GM12878 (cell line): ENCODE measurements at regions not wholly inside any gene's neighbourhood (a gene's known extent, or its start where the extent isn't known, plus 50 kb on each side); places are given as distances from the start of the nearest gene placed in this dataset.

Experiments
- ATAC-seq: fragments of 200-7000 bp; cut with Tn5 transposase; 3 replicates; pipeline ENCODE4 v1.9.1; 2020; ENCODE audit warnings: mild to moderate bottlenecking, moderate library complexity
- BruUV-seq: library from RNA; stranded (reverse); fragments of 400-500 nt; replicated peaks from 2 replicates; lab custom pipeline; 2021; lab: Mats Ljungman, UMichigan
- CTCF ChIA-PET: fragments of 300-600 bp; sonication (Branson Sonifier 250); formaldehyde crosslinking; extraction: SDS; loops from one replicate; lab custom pipeline; 2021; ENCODE audit warnings: inconsistent platforms; lab: Yijun Ruan, JAX
- POLR2A ChIA-PET: fragments of 350-600 bp; formaldehyde crosslinking; extraction: SDS; loops from one replicate; lab custom pipeline; 2021; ENCODE audit warnings: inconsistent platforms; lab: Charles Lee
- RAD21 ChIA-PET: fragments of 300-600 bp; sonication (Branson Sonifier 250); formaldehyde crosslinking; loops from one replicate; lab custom pipeline; 2023; ENCODE audit warnings: antibody characterized with exemption; ENCODE audit not compliant: unreplicated experiment; lab: Charles Lee
- SMC1A ChIA-PET: fragments of 300-600 bp; sonication (Branson Sonifier 250); formaldehyde crosslinking; loops from one replicate; lab custom pipeline; 2023; ENCODE audit not compliant: unreplicated experiment, uncharacterized antibody; lab: Charles Lee
- DNase-seq: peaks from one replicate; pipeline ENCODE4 v3.0.0-alpha.2; 2011; ENCODE audit warnings: low read depth, low spot score
- FAIRE-seq: peaks from 3 replicates; lab custom pipeline; 2011; peaks lifted over from hg19 to GRCh38; lab: Jason Lieb, UNC
- H2AFZ ChIP-seq: 2 replicates; pipeline ENCODE4 v1.6.0; 2011; ENCODE audit warnings: low read depth, low read length, control low read depth; ENCODE audit not compliant: control insufficient read depth
- H3K27ac ChIP-seq: 2 replicates; pipeline ENCODE4 v1.5.1; 2011; ENCODE audit warnings: control low read depth; ENCODE audit not compliant: control insufficient read depth, insufficient read depth
- H3K27me3 ChIP-seq, 2 experiments: replicated peaks in 1 of 2; 2 replicates each; pipeline versions ENCODE4 v1.6.0 to v1.6.1; 2011; ENCODE audit warnings: low read length in 1 of 2; ENCODE audit not compliant: control insufficient read depth in 2 of 2, insufficient read depth in 2 of 2
- H3K36me3 ChIP-seq, 2 experiments: 2 replicates each; pipeline ENCODE4 v1.5.1; 2011; ENCODE audit warnings: low read length in 1 of 2; ENCODE audit not compliant: control insufficient read depth in 2 of 2, insufficient read depth in 2 of 2
- H3K4me1 ChIP-seq: 2 replicates; pipeline ENCODE4 v1.6.1; 2011; ENCODE audit warnings: mild to moderate bottlenecking, low read length, moderate library complexity, mixed read lengths; ENCODE audit not compliant: control insufficient read depth, insufficient read depth
- H3K4me2 ChIP-seq: 2 replicates; pipeline ENCODE4 v1.6.0; 2011; ENCODE audit warnings: control low read depth; ENCODE audit not compliant: control insufficient read depth, insufficient read depth
- H3K4me3 ChIP-seq: fragments of 200-600 bp; sonication (generic); 2 replicates; pipeline ENCODE4 v1.5.1; 2016
- H3K79me2 ChIP-seq: 2 replicates; pipeline ENCODE4 v1.6.0; 2011; ENCODE audit warnings: low read length; ENCODE audit not compliant: control insufficient read depth, insufficient read depth
- H3K9ac ChIP-seq: 2 replicates; pipeline ENCODE4 v1.8.0; 2011; ENCODE audit warnings: low read length, control low read depth, mixed read lengths; ENCODE audit not compliant: control insufficient read depth, insufficient read depth
- H3K9me3 ChIP-seq: replicated peaks from 3 replicates; pipeline ENCODE4 v1.5.1; 2011; ENCODE audit warnings: mild to moderate bottlenecking, low read length; ENCODE audit not compliant: control insufficient read depth, insufficient read depth
- H4K20me1 ChIP-seq: 2 replicates; pipeline ENCODE4 v1.6.0; 2011; ENCODE audit not compliant: control insufficient read depth, insufficient read depth
- ASH2L ChIP-seq: fragments of 300-600, 200-600 bp; sonication (generic); IDR thresholded peaks from 2 replicates; pipeline ENCODE4 v1.6.1; 2017; ENCODE audit warnings: low read depth, mild to moderate bottlenecking, borderline replicate concordance
- ATF7 ChIP-seq: fragments of 450-650 bp; IDR thresholded peaks from 2 replicates; pipeline ENCODE4 v1.6.1; 2016; ENCODE audit warnings: low read depth, mild to moderate bottlenecking
- KLF5 ChIP-seq: fragments of 450-650 bp; IDR thresholded peaks from 2 replicates; pipeline ENCODE4 v1.6.1; 2014; ENCODE audit warnings: mild to moderate bottlenecking; ENCODE audit not compliant: partially characterized antibody
- LARP7 ChIP-seq: fragments of 450-650 bp; IDR thresholded peaks from 2 replicates; pipeline ENCODE4 v1.6.1; 2017; ENCODE audit warnings: mild to moderate bottlenecking
- WRNIP1 ChIP-seq: IDR thresholded peaks from 2 replicates; pipeline ENCODE4 v1.6.1; 2011; ENCODE audit warnings: low read depth, low read length, improper control_type of control experiment, borderline replicate concordance
- ZNF384 ChIP-seq: IDR thresholded peaks from 2 replicates; pipeline ENCODE4 v1.6.1; 2012; ENCODE audit warnings: low read depth, mild to moderate bottlenecking, low read length, improper control_type of control experiment, borderline replicate concordance
- WGBS: methylation state at CpG from one replicate; pipeline ENCODE4 v1.1.6; 2016; ENCODE audit warnings: low lambda C conversion rate; ENCODE audit not compliant: insufficient replicate concordance, insufficient coverage; ENCODE audit errors: missing lambda C conversion rate; 5-methylcytosine and 5-hydroxymethylcytosine counted together
- in situ Hi-C: fragments of 300-500 bp; cut with MboI; formaldehyde crosslinking; loops from 9 replicates; pipeline ENCODE4 v1.14.3; 2018; ENCODE audit warnings: mixed read lengths
- intact Hi-C: fragments of 100-400 bp; cut with micrococcal nuclease; formaldehyde crosslinking; loops from one replicate; pipeline ENCODE4 v1.14.2; 2022; ENCODE audit not compliant: unreplicated experiment
- TF ChIP-seq, protein P1 (sequence below): fragments of 450-650 bp; IDR thresholded peaks from 2 replicates; pipeline ENCODE4 v1.6.1; 2016; ENCODE audit warnings: mild to moderate bottlenecking, moderate library complexity, borderline replicate concordance
- TF ChIP-seq, protein P2 (sequence below): fragments of 150-350 bp; IDR thresholded peaks from 2 replicates; pipeline ENCODE4 v1.6.1; 2014; ENCODE audit warnings: mild to moderate bottlenecking, low read depth, low read length
- TF ChIP-seq, protein P3 (sequence below): IDR thresholded peaks from 2 replicates; pipeline ENCODE4 v1.6.1; 2012; ENCODE audit warnings: low read depth, low read length, improper control_type of control experiment

DNA sequence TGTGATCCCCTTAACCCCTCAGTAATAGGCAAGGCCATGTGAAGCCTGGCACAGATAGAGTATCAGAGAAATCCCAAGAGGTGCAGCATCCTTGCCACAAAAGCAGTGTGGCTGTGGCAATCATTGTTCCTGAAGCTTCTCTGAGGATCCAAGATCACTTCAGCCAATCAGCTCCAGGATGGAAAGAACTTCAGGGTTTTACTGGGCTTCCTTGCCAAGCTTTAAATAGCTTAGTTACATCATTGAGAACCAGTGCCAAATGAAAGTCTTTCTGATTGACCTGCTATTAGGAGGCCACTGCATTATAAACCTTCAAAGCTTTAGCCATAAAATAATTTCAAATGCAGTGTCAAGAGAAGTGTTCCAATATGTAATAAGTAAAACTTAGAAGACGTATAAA lies 430.6 kb downstream of the PIK3R1 start:
- POLR2A ChIA-PET = interaction anchor here (0.8 kb wide), 1 partner anchor 65 kb away, joined by 3 read pairs; no protein-coding TSS in a partner anchor
- H2AFZ ChIP-seq = no peak overlapping the region
- H4K20me1 ChIP-seq = no peaks in the 10 kb centered on the region
- H3K4me3 ChIP-seq = no peak overlapping the region
- SMC1A ChIA-PET = interaction anchor here (1.0 kb wide), 2 partner anchors 66 to 266 kb away, joined by 3 read pairs; no protein-coding TSS in a partner anchor
- DNase-seq = no peak
- H3K4me2 ChIP-seq = no peak overlapping the region
- TF ChIP-seq KLF5 (no peak), LARP7 (no peak), WRNIP1 (no peak), ZNF384 (no peak), ASH2L (no peak), ATF7 (no peak)
- TF ChIP-seq, protein P1, sequence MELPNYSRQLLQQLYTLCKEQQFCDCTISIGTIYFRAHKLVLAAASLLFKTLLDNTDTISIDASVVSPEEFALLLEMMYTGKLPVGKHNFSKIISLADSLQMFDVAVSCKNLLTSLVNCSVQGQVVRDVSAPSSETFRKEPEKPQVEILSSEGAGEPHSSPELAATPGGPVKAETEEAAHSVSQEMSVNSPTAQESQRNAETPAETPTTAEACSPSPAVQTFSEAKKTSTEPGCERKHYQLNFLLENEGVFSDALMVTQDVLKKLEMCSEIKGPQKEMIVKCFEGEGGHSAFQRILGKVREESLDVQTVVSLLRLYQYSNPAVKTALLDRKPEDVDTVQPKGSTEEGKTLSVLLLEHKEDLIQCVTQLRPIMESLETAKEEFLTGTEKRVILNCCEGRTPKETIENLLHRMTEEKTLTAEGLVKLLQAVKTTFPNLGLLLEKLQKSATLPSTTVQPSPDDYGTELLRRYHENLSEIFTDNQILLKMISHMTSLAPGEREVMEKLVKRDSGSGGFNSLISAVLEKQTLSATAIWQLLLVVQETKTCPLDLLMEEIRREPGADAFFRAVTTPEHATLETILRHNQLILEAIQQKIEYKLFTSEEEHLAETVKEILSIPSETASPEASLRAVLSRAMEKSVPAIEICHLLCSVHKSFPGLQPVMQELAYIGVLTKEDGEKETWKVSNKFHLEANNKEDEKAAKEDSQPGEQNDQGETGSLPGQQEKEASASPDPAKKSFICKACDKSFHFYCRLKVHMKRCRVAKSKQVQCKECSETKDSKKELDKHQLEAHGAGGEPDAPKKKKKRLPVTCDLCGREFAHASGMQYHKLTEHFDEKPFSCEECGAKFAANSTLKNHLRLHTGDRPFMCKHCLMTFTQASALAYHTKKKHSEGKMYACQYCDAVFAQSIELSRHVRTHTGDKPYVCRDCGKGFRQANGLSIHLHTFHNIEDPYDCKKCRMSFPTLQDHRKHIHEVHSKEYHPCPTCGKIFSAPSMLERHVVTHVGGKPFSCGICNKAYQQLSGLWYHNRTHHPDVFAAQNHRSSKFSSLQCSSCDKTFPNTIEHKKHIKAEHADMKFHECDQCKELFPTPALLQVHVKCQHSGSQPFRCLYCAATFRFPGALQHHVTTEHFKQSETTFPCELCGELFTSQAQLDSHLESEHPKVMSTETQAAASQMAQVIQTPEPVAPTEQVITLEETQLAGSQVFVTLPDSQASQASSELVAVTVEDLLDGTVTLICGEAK = no peak
- TF ChIP-seq, protein P2, sequence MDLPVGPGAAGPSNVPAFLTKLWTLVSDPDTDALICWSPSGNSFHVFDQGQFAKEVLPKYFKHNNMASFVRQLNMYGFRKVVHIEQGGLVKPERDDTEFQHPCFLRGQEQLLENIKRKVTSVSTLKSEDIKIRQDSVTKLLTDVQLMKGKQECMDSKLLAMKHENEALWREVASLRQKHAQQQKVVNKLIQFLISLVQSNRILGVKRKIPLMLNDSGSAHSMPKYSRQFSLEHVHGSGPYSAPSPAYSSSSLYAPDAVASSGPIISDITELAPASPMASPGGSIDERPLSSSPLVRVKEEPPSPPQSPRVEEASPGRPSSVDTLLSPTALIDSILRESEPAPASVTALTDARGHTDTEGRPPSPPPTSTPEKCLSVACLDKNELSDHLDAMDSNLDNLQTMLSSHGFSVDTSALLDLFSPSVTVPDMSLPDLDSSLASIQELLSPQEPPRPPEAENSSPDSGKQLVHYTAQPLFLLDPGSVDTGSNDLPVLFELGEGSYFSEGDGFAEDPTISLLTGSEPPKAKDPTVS = no peak
- TF ChIP-seq, protein P3, sequence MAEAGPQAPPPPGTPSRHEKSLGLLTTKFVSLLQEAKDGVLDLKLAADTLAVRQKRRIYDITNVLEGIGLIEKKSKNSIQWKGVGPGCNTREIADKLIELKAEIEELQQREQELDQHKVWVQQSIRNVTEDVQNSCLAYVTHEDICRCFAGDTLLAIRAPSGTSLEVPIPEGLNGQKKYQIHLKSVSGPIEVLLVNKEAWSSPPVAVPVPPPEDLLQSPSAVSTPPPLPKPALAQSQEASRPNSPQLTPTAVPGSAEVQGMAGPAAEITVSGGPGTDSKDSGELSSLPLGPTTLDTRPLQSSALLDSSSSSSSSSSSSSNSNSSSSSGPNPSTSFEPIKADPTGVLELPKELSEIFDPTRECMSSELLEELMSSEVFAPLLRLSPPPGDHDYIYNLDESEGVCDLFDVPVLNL = no peak
- H3K79me2 ChIP-seq = no peaks in the 10 kb centered on the region
- in situ Hi-C loops (loop anchor here (10.0 kb wide), 1 partner anchor 371 kb away; no protein-coding TSS in a partner anchor), intact Hi-C loops (loop anchor here (10.0 kb wide), 1 partner anchor 181 kb away; no protein-coding TSS in a partner anchor)
- 70% methylated on average over 1 of the region's 1 CpG for WGBS
- CTCF ChIA-PET = interaction anchor here (3.4 to 5.8 kb wide), 2 partner anchors 15 to 359 kb away, joined by 13 to 30 read pairs; no protein-coding TSS in a partner anchor
- H3K27me3 ChIP-seq = no peaks in the 10 kb centered on the region
- ATAC-seq = no peak
- RAD21 ChIA-PET = interaction anchor here (1.0 to 1.1 kb wide), 2 partner anchors 101 to 359 kb away, joined by 3 to 5 read pairs; no protein-coding TSS in a partner anchor
- BruUV-seq = no TSS peak
- no peaks in the 10 kb centered on the region for H3K9me3 ChIP-seq
- no peak overlapping the region for H3K27ac ChIP-seq
- H3K9ac ChIP-seq = no peak overlapping the region
- FAIRE-seq = no peak
- peaks cover 9% of the 10 kb centered on the region; the same call in 1 of the 2 replicates for H3K4me1 ChIP-seq
- no peaks in the 10 kb centered on the region for H3K36me3 ChIP-seq
